D721Med (cell line): ENCODE measurements at regions not wholly inside any gene's neighbourhood (a gene's known extent, or its start where the extent isn't known, plus 50 kb on each side); places are given as distances from the start of the nearest gene placed in this dataset.

Source experiments
- DNase-seq: peaks from one replicate; pipeline ENCODE4 v3.0.0; 2011; ENCODE audit warnings: low spot score; ENCODE audit not compliant: insufficient read length
- FAIRE-seq: peaks from 2 replicates; lab custom pipeline; 2011; peaks lifted over from hg19 to GRCh38; lab: Jason Lieb, UNC
- CTCF ChIP-seq: IDR thresholded peaks from 2 replicates; pipeline ENCODE4 v1.5.1; 2012; ENCODE audit warnings: mild to moderate bottlenecking, control low read depth; ENCODE audit not compliant: insufficient read depth; ENCODE audit errors: missing control alignments

GRCh38 chr7:13179011-13179582 lies 491.7 kb downstream of the ARL4A start:
- TF ChIP-seq CTCF, result peak; percentile 31
- peak; percentile 71 for FAIRE-seq

GRCh38 chr7:13179775-13180523 lies 492.5 kb downstream of the ARL4A start:
- DNase-seq, result no peak
- TF ChIP-seq CTCF, result no peak
- FAIRE-seq, result no peak

More at GRCh38 chr7:13179011-13179582, 491.7 kb downstream of the ARL4A start:
- no peak for DNase-seq

DNA sequence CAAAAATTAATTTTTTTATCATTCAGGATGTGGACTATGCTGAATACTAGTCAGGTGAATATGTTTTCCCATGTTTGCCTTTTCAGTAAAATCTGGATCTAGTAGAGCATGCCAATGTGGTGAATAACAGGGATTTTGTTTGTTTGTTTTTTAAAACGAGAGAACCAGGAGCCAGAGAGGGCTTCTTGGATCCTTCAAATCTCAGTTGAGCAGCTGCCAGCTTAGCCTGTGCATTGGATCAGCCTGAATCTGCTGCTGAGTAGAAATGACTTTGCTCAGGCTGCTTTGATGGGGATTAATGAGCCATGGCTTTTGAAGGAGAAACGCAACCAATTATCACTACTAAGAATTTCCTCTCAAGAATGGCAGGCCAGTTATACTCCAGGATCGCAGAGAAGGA lies 493.8 kb downstream of the ARL4A start:
- TF ChIP-seq CTCF, result no peak
- no peak for DNase-seq
- peak; percentile 94 for FAIRE-seq

DNA sequence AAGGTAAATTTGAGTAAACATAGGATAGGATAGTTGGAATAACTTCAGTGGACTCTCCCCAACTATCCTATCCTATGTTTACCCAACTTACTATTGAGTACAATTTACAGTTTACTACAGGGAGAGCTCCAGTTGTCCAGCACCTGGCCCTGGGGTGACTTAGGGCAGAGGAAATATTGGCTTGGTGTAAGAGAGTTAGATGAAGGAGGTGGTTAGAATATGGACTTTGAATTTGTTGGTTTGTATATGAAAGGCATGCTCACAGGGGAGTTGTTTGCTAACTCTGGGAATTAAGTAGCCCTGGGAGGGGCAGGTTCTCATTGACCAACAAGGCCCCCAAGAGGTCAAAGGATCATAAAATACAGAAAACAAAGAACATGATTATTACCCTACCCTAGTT lies 497.7 kb downstream of the ARL4A start:
- FAIRE-seq, result no peak
- no peak for TF ChIP-seq CTCF
- DNase-seq, result no peak

DNA sequence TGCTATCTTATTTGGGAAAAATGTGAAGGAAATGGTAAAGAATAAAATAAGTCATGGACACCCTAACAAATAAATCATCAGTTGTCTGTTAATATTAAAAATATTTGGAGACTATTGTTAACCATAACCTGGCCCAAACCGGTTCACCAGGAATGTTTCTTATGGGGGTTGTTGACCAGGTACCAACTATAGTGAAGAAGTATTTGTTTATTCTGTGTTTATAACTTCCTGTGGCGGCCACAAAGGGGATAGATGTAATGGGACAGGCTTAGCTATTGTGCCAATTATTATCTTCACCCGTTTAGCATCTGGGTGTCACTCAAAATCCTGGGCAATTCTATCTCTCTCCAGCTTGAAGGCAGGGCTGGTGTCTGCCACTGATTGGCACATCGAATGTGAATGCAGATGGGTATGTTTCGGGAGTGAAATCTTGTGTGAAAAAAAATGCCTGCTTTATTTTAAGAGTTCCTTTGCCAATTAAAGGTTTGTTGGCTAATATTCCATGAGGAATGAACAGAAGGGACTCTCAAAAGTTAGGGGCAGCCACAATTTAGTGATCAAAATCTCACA lies 500.9 kb downstream of the ARL4A start:
- no peak for DNase-seq
- FAIRE-seq, result no peak
- TF ChIP-seq CTCF, result no peak

DNA sequence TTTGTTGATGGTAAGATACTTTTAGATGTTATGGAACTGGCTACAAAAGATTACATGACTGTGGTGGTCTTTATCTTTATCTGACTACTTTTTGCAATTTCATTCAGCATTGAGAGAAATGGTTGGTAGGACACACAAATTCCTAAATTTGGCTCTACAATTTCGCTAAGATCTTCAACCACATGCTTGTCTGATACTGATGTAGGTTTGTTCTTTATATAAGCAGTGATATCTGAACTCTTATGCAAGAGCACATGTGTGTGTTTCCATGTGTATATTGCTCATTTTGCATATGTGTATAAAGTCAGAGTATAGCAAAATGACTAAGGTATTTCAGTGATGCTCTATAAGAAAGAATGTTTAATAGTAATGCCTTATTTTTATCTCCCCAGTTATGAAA lies 501.5 kb downstream of the ARL4A start:
- FAIRE-seq (no peak), DNase-seq (no peak)
- TF ChIP-seq CTCF, result no peak

DNA sequence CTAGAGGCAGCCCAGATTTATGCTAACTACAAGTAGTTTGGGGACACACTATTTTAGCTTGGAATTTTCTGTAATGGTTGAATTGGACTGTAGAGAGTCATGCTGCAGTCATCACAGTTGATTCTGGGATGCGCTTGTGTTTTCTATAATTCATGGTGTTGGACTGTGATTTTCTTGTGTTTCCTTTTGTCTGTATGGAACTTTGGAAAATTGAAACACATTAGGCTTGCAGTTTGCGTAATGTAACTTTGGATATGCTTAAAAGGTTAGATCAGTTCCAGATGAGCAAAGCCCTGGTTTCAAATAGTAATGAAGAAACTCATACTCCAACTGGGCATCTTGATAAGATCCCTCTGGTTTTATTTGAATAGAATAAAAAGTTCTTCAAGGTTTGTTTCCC lies 502.2 kb downstream of the ARL4A start:
- TF ChIP-seq CTCF, result no peak
- FAIRE-seq (no peak), DNase-seq (no peak)
